ENCODE measurements at regions not wholly inside any gene's neighbourhood (a gene's known extent, or its start where the extent isn't known, plus 50 kb on each side); places are given as distances from the start of the nearest gene placed in this dataset.

DNA sequence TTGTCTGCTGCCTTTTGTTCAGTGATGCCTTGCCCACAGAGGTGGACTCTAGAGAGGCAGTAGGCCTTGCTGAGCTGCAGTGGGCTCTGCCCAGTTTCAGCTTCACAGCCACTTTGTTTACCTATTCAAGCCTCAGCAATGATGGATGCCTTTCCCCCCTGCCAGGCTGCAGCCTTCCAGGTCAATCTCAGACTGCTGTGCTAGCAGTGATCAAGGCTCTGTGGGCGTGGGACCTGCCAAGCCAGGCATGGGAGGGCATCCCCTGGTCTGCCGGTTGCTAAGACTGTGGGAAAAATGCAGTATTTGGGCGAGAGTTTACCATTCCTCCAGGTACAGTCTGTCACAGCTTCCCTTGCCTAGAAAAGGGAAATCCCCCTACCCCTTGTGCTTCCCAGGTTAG is 175.2 kb upstream of the PBDC1 start:
- no peak for DNase-seq (ENCODE audit: extremely low read depth, insufficient read length)
- Histone ChIP-seq H3K36me3 (ENCODE audit: control insufficient read depth, insufficient read depth, low read length) (no peaks in the 10 kb centered on the region), H3K4me3 (replicated peaks; ENCODE audit: low read depth, low read length) (no peak overlapping the region), H3K27me3 (replicated peaks; ENCODE audit: control insufficient read depth, insufficient read depth, low read length) (no peaks in the 10 kb centered on the region)
- TF ChIP-seq CTCF (IDR thresholded peaks at IDR 0.05; ENCODE audit: insufficient read depth, low read length, poor library complexity, severe bottlenecking): no peak

- no peaks in the 10 kb centered on the region; the same call in 1 of the 2 replicates for H3K27me3 ChIP-seq (replicated peaks; ENCODE audit: control insufficient read depth, insufficient read depth, low read length)
- TF ChIP-seq CTCF (IDR thresholded peaks at IDR 0.05; ENCODE audit: insufficient read depth, low read length, poor library complexity, severe bottlenecking): no peak
- H3K4me3 ChIP-seq (replicated peaks; ENCODE audit: low read depth, low read length): no peak overlapping the region
- DNase-seq (ENCODE audit: extremely low read depth, insufficient read length): no peak
- no peaks in the 10 kb centered on the region for H3K36me3 ChIP-seq (ENCODE audit: control insufficient read depth, insufficient read depth, low read length)
Measured at GRCh38 chrX:76014321-76014720, 158.5 kb upstream of the PBDC1 start.

GRCh38 chrX:76026292-76026691 is 146.6 kb upstream of the PBDC1 start:
- no peak for DNase-seq (ENCODE audit: extremely low read depth, insufficient read length)
- no peaks in the 10 kb centered on the region for H3K27me3 ChIP-seq (replicated peaks; ENCODE audit: control insufficient read depth, insufficient read depth, low read length)
- H3K4me3 ChIP-seq (replicated peaks; ENCODE audit: low read depth, low read length): no peak overlapping the region
- no peak for TF ChIP-seq CTCF (IDR thresholded peaks at IDR 0.05; ENCODE audit: insufficient read depth, low read length, poor library complexity, severe bottlenecking)
- H3K36me3 ChIP-seq (ENCODE audit: control insufficient read depth, insufficient read depth, low read length): no peaks in the 10 kb centered on the region

DNA sequence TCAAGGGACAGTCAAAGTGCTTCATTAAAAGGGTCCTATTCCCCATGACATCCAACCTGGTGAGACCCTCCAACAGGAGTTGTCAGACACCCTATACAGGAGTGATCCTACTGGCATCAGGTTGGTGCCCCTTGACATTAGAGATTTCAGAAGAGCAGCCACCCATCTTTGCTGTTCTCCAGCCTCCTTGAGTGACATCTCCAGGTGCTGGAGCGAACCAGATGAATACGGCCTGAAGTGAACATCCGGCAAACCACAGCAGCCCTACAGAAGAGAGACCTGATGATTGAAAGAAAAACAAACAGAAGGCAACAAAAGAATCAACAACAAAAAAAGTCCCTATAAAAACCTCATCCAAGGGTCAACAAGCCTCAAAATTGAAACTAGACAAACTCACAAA is 146.1 kb upstream of the PBDC1 start:
- DNase-seq (ENCODE audit: extremely low read depth, insufficient read length): no peak
- H3K36me3 ChIP-seq (ENCODE audit: control insufficient read depth, insufficient read depth, low read length): no peaks in the 10 kb centered on the region
- no peak overlapping the region for H3K4me3 ChIP-seq (replicated peaks; ENCODE audit: low read depth, low read length)
- no peaks in the 10 kb centered on the region for H3K27me3 ChIP-seq (replicated peaks; ENCODE audit: control insufficient read depth, insufficient read depth, low read length)
- no peak for TF ChIP-seq CTCF (IDR thresholded peaks at IDR 0.05; ENCODE audit: insufficient read depth, low read length, poor library complexity, severe bottlenecking)

GRCh38 chrX:76029385-76029784 is 143.5 kb upstream of the PBDC1 start:
- no peak for DNase-seq (ENCODE audit: extremely low read depth, insufficient read length)
- TF ChIP-seq CTCF (IDR thresholded peaks at IDR 0.05; ENCODE audit: insufficient read depth, low read length, poor library complexity, severe bottlenecking): no peak
- Histone ChIP-seq H3K4me3 (replicated peaks; ENCODE audit: low read depth, low read length) (no peak overlapping the region), H3K27me3 (replicated peaks; ENCODE audit: control insufficient read depth, insufficient read depth, low read length) (no peaks in the 10 kb centered on the region), H3K36me3 (ENCODE audit: control insufficient read depth, insufficient read depth, low read length) (no peaks in the 10 kb centered on the region)

GRCh38 chrX:76064825-76065224 is 108.0 kb upstream of the PBDC1 start:
- Histone ChIP-seq H3K4me3 (replicated peaks; ENCODE audit: low read depth, low read length) (no peak overlapping the region), H3K27me3 (replicated peaks; ENCODE audit: control insufficient read depth, insufficient read depth, low read length) (no peaks in the 10 kb centered on the region), H3K36me3 (ENCODE audit: control insufficient read depth, insufficient read depth, low read length) (no peaks in the 10 kb centered on the region)
- no peak for TF ChIP-seq CTCF (IDR thresholded peaks at IDR 0.05; ENCODE audit: insufficient read depth, low read length, poor library complexity, severe bottlenecking)
- DNase-seq (ENCODE audit: extremely low read depth, insufficient read length): no peak

Measured in GM06990 (cell line).